ENCODE measurements at regions not wholly inside any gene's neighbourhood (a gene's known extent, or its start where the extent isn't known, plus 50 kb on each side); places are given as distances from the start of the nearest gene placed in this dataset.

GRCh38 chr1:184214128-184214527 is 162.6 kb downstream of the TSEN15 start:
- no peak for TF ChIP-seq CTCF (IDR thresholded peaks at IDR 0.05)
- TF ChIP-seq SMC3 (IDR thresholded peaks at IDR 0.05), result no peak
- no peak for TF ChIP-seq POLR2A (IDR thresholded peaks at IDR 0.05; ENCODE audit: low read length)
- TF ChIP-seq POLR2AphosphoS2 (conservative IDR thresholded peaks at IDR 0.05; ENCODE audit: low read length), result no peak
- no peak for TF ChIP-seq MAX (IDR thresholded peaks at IDR 0.05)
- no peak for TF ChIP-seq ELK1 (IDR thresholded peaks at IDR 0.05; ENCODE audit: low read depth, low read length)
- TF ChIP-seq MAFK (IDR thresholded peaks at IDR 0.05; ENCODE audit: partially characterized antibody), result no peak
- TF ChIP-seq REST (IDR thresholded peaks at IDR 0.05), result no peak
- TF ChIP-seq RFX5 (IDR thresholded peaks at IDR 0.05), result no peak
- TF ChIP-seq FOXS1 (CRISPR knock-in tag; IDR thresholded peaks at IDR 0.05), result no peak
- no peak for TF ChIP-seq FOSL2 (IDR thresholded peaks at IDR 0.05)
- no peak for TF ChIP-seq FOSL2 (CRISPR knock-in tag; IDR thresholded peaks at IDR 0.05)
- no peak for TF ChIP-seq USF2 (IDR thresholded peaks at IDR 0.05)

Data from A549 (cell line).